ENCODE measurements at regions not wholly inside any gene's neighbourhood (a gene's known extent, or its start where the extent isn't known, plus 50 kb on each side); places are given as distances from the start of the nearest gene placed in this dataset.

DNA sequence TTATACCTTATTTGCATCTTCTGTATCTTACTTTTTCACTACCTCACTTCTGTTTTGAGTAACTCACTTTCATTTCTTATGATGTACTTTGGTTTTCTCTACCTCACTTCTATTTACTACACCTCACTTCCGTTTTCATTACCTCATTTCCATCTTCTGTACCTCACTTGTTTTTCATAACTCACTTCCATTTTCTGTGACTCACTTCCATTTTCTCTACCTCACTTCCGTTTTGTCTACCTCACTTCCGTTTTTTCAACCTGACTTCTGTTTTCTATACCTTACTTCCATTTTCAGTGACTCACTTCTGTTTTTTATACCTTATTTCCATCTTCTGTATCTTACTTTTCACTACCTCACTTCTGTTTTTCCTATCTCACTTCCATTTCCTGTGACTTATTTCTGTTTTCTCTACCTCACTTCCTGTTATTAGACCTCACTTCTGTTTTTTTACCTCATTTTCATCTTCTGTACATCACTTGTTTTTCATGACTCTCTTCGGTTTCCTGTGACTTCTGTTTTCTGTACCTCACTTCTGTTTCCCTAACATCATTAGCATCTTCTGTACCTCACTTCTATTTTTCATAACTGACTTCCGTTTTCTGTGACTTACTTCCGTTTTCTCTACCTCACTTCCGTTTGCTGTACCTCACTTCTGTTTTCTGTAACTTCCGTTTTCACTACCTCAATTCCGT lies 493.1 kb upstream of the AKR1E2 start:
- no peak for DNase-seq

DNA sequence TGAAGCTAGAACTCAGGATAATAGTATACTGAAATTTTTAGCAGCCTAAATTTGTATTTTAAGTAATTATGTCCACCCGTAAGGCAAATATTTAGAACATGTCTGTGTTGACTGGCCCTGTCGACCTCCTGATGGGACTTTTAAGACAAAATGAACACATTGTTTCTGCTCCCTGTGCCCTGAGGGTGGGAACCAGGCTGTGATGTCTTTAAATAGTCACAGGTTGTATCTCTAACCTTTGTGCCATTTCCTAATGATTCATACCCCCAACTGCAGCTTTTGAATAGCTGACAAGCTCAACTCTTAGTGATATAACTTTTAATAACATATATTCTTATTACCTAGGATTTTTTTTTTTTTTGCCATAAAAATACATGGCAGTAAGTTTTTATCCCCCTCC lies 494.9 kb upstream of the AKR1E2 start:
- DNase-seq, result no peak

- no peak for DNase-seq
Observed at GRCh38 chr10:4330636-4331035, 495.4 kb upstream of the AKR1E2 start.

DNA sequence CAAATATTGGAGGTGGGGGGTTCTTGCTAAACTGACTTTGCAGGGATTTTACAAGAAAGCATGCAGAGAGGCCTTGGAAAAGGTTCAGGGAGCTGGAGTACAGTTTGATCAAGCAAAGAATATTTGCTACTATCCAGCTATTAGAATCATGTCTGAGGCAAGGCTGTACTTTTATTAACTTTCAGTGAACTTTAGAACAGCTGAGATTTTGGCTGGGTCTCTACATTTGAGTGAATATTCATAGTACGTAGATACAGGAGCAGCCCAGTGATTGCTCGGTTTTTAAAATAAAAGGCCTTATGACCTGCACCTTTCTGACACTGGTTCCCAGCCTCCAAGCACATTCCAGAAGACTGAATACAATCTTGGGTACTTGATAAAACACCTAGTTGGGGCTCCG lies 496.8 kb upstream of the AKR1E2 start:
- no peak for DNase-seq

DNA sequence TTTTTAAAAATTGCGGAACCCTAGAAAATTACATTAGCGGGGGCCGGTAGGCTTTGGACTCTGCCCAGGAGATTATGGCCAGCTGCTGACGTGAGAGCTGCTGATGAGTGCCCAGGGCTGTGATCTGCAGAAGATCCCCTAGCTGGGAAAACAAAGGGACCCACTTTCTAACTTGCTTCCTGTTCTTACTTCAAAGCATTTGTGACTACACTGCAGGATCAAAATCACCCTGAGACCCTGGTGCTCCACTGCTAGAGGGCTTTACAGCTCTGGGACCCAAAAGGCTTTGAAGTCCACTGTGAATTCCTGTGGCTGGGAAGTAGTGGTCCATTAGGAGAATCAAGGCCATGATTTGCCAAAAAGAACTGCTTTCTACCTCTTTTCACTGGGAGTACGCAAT lies 499.4 kb upstream of the AKR1E2 start:
- no peak for DNase-seq

- DNase-seq, result no peak
Observed at GRCh38 chr10:4319870-4320367, 506.1 kb upstream of the AKR1E2 start.

DNA sequence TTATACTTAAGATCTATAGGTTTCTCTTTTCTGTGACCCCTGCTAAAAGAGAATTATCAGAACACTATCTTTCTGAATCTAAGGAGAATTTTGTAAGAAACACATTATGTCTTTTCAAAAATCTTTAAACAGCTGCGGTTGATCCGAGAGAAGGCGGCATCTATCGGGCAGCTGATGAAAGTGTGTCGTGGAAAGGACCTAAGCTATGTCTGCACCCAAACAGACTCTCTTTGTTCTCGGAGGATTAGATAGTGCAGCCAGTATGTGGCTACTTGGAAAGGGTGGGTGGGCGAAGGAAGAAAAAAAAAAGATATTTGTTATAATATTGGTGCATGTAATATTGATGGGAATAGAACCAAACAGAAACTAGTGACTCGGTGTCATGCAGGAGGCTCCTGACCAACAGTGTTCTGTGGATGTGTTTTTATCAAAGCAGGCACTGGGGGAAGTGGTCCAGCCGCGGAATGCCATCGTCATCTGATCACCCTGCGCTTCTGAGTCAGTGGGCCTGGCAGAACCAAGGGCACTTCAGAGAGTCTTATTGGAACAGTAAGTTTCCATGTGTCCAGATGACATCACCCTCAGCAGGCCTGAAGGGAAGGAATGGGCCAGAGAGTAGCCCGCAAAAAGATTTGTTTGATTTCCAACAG lies 509.7 kb upstream of the AKR1E2 start:
- peak; percentile 56 for DNase-seq

- peak; percentile 85 for DNase-seq
Observed at GRCh38 chr10:4315551-4315950, 510.5 kb upstream of the AKR1E2 start.

DNA sequence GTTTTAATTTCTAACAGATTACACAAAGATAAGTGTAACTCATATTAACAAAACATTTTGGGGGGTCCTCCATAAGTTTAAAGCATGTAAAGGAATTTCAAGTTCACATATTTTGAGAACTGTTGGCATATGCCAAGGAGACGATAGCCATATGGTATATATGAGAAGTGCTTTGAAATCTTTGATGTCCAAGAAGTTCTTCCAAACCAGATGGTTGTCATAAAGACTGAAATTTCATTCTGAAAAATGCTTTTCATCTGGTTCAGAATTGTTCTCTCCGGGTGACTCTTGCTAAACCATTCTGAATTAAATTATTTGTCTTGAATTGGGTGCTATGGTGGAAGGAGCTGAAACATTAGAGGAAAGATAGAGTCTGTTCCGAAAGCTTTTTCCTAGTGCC lies 513.0 kb upstream of the AKR1E2 start:
- no peak for DNase-seq

DNA sequence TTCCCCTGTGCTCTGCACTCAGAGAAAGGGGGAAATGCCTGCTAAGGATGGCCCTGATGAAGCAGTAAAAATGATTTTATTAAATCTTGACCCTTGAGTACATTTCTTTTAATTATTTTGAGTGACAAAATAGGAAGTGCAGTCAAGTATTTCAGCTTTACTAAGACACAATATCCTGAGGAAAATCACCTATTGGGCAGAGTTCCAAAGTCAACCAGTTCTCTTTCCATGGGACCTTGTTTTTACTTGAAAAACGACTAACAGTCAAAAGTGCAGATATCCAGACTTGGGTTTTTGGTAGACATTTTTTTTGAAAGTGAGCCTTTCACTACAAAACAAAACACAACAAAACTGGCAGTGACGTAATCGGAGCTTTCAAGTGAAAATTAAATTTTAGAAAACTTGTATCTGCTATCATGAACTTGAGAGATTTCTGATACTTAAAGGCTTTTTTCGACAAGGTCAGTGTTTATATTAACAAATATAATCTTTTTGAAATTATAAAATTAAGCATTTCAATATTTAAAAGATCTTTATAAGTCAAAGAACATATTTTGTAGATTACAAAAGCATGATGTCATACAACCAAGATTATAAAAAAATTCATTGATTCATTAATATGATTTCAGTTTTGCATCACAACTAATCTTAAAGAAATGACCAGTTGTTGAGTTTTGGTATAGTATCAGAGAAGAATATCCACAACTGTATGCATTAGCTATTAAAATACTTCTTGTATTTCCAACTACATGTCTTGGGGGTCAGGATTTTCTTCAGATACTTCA lies 513.8 kb upstream of the AKR1E2 start:
- no peak for DNase-seq

GRCh38 chr10:4310172-4310571 lies 515.8 kb upstream of the AKR1E2 start:
- DNase-seq, result no peak

GRCh38 chr10:4307910-4308309 lies 518.1 kb upstream of the AKR1E2 start:
- no peak for DNase-seq

DNA sequence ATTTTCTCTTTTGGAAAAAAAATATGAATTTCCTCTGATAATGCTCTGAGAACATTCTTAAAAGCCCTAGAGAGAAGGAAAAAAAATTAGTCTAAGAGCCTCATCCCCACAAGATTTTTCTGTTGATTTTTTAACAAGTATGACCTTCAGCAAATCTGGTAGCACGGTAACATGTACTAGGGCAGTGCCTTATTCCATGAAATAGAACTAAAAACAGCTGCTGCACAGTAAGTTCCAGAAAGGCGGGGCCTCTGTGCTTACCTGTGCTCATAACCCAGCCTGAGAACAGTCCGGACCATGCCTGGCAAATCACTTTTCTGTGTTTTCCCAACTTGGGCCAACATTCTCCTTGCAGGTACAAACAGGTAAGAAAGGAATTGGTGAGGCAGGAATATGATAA lies 519.1 kb upstream of the AKR1E2 start:
- DNase-seq, result no peak

GRCh38 chr10:4303045-4303444 lies 518.0 kb upstream of the KLF6 start:
- DNase-seq, result no peak

GRCh38 chr10:4301291-4302045 lies 516.5 kb upstream of the KLF6 start:
- no peak for DNase-seq

- DNase-seq, result no peak
Observed at GRCh38 chr10:4296161-4296560, 511.2 kb upstream of the KLF6 start.

DNA sequence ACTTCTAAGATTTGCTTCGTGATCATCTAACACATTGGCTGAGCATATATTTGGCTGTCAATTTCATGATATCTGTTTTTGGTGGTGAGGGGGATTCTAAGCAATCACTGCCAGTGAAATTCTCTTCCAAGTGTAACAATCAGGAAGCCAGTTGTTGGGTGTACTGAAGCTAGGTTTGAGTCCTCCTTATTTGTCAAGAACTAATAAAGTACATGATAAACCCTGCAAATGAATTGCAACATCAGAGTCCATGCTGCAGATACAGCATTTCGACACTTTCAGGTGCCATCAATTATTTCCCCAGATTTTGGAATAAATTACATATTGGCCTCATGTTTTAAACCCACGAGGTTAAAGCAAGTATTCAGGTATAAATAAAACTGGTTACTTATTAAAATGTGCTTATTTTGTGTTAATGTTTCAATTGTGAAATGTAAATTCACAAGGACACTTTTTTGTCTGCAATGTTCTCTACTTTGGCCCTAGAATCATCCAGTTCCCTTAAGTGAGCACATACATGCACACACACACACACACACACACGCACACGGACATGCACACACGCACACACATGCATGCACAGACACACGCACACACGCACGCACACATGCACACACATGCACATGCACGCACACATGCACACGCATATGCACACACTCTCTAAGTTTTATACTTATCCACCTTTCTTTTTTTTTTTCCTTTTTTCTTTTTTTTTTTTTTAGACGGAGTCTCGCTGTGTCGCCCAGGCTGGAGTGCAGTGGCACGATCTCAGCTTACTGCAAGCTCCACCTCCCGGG lies 510.2 kb upstream of the KLF6 start:
- no peak for DNase-seq

GRCh38 chr10:4294271-4294670 lies 509.3 kb upstream of the KLF6 start:
- no peak for DNase-seq

DNA sequence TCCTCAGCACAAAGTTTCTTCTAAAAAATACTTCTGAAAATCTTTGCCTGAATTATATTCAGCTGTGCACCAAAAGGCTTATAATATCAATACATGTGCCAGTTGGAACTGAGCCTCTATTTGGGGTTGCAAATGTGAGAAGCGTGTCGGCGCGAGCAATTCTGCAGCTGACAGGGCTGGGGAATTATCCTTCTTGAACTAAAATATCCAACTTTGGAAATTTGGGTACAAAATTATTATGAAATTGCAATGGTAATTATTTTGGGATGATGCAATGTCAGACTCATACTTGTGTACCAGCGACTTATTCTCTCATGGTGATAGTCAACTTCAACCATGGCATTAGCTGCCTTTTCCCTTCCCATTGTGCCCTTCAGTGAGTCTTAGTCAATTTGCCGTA lies 507.0 kb upstream of the KLF6 start:
- DNase-seq, result peak; percentile 61

DNA sequence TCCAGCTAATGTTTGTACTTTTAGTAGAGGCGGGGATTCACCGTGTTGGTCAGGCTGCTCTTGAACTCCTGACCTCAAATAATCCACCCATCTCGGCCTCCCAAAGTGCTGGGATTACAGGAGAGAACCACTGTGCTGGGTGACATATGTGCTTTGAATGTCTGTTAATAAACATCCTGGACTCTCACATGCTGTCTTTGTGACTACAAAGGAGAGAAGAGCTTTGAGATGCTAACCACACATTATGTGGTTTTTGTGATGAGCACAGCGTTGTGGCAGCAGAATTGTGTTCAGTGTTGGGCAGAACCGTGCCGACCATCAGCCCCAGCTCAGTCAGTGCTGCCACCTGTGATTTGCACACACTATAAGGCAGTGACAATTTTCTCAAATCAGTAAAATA lies 500.1 kb upstream of the KLF6 start:
- DNase-seq, result no peak

GRCh38 chr10:4283846-4284610 lies 499.0 kb upstream of the KLF6 start:
- peak; percentile 79 for DNase-seq

DNA sequence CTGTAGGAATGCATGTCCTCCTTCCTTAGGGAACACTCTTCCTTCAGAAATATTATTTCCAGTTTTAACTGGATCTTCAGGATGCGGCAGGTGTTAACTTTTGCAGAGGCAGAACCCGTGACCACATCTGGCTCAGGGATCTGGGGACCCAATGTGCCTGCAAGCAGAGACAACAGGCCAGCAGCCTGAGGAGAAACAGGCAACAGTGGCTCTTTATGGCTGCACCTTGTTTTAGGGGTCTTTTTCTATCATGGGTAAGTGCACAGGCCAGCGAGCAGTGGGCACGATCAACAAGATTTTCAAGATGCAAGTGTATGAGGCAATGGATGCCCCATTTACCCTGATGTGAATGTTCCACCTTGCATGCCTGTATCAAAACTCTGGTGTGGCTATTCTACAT lies 497.5 kb upstream of the KLF6 start:
- DNase-seq, result no peak

Data from femur (tissue), 1 donor.